Ishikawa (cell line): ENCODE measurements at regions not wholly inside any gene's neighbourhood (a gene's known extent, or its start where the extent isn't known, plus 50 kb on each side); places are given as distances from the start of the nearest gene placed in this dataset.

Experiments
- CEBPB ChIP-seq: IDR thresholded peaks from 2 replicates; pipeline ENCODE4 v1.6.1; 2012
- CREB1 ChIP-seq: IDR thresholded peaks from 2 replicates; pipeline ENCODE4 v1.6.1; 2012; ENCODE audit warnings: low read depth
- TF ChIP-seq, protein P1 (sequence below): IDR thresholded peaks from 2 replicates; pipeline ENCODE4 v1.6.1; 2012; ENCODE audit warnings: low read depth, mild to moderate bottlenecking

DNA sequence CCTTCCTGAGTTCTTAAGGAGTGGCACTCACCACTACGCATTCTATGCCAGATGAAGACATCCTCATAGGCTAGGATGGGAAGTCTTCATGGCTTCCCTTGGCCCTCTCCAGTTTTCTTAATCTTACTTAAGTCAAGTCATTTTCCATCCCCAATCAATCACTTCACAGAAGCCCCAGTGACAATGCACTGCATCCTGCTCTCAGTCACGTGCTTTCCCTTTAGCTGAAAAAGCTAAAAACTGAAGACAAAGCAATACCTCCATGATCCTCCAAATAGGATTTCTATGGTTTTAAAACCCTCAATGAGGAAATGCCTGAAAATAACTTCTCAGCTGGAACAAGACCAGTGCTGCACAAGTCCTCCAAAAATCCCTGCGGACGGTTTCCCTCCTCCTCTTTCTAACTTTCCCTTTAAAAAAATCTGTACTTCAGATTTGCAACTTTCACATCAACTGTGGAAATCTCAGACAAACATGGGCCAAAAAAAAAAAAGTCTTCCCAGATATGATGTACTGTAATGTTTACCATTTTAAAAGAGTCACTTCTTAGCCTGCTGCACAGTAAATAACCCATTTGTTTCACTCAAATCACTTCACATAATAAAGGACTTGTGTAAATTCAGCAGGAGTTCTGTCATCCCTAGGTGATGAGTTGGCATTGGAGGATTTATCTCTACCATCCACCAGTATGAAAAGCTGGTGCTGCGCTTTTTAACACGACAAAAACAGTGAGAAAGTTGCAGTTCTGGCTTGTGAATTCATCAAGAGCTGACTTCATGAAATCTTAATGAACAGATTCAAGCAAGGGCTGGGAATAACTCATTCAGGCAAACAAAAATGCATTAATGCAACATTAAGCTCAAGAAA is 590.0 kb upstream of the NOX3 start:
- TF ChIP-seq CREB1 (no peak), CEBPB (no peak)
- TF ChIP-seq, protein P1, sequence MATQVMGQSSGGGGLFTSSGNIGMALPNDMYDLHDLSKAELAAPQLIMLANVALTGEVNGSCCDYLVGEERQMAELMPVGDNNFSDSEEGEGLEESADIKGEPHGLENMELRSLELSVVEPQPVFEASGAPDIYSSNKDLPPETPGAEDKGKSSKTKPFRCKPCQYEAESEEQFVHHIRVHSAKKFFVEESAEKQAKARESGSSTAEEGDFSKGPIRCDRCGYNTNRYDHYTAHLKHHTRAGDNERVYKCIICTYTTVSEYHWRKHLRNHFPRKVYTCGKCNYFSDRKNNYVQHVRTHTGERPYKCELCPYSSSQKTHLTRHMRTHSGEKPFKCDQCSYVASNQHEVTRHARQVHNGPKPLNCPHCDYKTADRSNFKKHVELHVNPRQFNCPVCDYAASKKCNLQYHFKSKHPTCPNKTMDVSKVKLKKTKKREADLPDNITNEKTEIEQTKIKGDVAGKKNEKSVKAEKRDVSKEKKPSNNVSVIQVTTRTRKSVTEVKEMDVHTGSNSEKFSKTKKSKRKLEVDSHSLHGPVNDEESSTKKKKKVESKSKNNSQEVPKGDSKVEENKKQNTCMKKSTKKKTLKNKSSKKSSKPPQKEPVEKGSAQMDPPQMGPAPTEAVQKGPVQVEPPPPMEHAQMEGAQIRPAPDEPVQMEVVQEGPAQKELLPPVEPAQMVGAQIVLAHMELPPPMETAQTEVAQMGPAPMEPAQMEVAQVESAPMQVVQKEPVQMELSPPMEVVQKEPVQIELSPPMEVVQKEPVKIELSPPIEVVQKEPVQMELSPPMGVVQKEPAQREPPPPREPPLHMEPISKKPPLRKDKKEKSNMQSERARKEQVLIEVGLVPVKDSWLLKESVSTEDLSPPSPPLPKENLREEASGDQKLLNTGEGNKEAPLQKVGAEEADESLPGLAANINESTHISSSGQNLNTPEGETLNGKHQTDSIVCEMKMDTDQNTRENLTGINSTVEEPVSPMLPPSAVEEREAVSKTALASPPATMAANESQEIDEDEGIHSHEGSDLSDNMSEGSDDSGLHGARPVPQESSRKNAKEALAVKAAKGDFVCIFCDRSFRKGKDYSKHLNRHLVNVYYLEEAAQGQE = no peak
